Fibroblast of pulmonary artery (primary cell): ENCODE measurements at regions not wholly inside any gene's neighbourhood (a gene's known extent, or its start where the extent isn't known, plus 50 kb on each side); places are given as distances from the start of the nearest gene placed in this dataset.

ENCODE experiments used
- DNase-seq: peaks from one replicate; pipeline ENCODE4 v3.0.0-alpha.2; 2010; ENCODE audit warnings: low read depth
- H3K4me3 ChIP-seq: replicated peaks from 2 replicates; pipeline ENCODE4 v1.5.1; 2011; ENCODE audit warnings: low read depth, mild to moderate bottlenecking, control low read depth, low read length, moderate library complexity
- TF ChIP-seq, protein P1 (sequence below): IDR thresholded peaks from 2 replicates; pipeline ENCODE4 v1.5.1; 2011; ENCODE audit warnings: mild to moderate bottlenecking, control low read depth, low read length, inconsistent platforms; ENCODE audit errors: missing control alignments

DNA sequence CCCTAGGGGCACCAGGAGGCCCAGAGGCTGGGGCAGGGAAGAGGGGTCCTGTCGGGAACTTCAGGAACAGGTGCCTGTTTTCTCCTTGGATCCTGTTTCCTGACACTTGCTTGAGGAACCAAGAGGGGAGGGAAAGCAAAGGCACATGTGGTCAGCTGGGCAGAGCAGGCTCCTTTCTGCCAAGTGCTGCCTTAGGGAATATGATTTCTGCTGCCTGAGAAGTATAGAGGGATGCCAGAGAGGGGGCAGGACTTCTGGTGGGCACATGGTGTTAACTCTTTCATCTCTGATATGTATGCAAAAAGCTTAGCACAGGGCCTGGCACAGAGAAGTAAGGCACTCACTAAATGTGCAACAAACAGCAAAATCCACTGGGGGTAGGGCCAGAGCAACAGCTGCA lies 51.2 kb upstream of the PJA1 start:
- TF ChIP-seq, protein P1, sequence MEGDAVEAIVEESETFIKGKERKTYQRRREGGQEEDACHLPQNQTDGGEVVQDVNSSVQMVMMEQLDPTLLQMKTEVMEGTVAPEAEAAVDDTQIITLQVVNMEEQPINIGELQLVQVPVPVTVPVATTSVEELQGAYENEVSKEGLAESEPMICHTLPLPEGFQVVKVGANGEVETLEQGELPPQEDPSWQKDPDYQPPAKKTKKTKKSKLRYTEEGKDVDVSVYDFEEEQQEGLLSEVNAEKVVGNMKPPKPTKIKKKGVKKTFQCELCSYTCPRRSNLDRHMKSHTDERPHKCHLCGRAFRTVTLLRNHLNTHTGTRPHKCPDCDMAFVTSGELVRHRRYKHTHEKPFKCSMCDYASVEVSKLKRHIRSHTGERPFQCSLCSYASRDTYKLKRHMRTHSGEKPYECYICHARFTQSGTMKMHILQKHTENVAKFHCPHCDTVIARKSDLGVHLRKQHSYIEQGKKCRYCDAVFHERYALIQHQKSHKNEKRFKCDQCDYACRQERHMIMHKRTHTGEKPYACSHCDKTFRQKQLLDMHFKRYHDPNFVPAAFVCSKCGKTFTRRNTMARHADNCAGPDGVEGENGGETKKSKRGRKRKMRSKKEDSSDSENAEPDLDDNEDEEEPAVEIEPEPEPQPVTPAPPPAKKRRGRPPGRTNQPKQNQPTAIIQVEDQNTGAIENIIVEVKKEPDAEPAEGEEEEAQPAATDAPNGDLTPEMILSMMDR = no peak
- H3K4me3 ChIP-seq = no peak overlapping the region
- DNase-seq = no peak

- TF ChIP-seq, protein P1 = no peak
- H3K4me3 ChIP-seq = no peak overlapping the region
- no peak for DNase-seq
Observed at GRCh38 chrX:69215161-69215875, 50.1 kb upstream of the PJA1 start.
